Uterus (tissue), 3 donors: ENCODE measurements at regions not wholly inside any gene's neighbourhood (a gene's known extent, or its start where the extent isn't known, plus 50 kb on each side); places are given as distances from the start of the nearest gene placed in this dataset.

Experiments used
- DNase-seq, 2 donors: peaks; one replicate each; pipeline ENCODE4 v3.0.0-alpha.2; 2019 to 2020
- H3K27ac ChIP-seq, 2 donors: fragments of 200-600 bp; sonication (generic); 1 replicate in 1 of 2; 2 replicates in 1 of 2; pipeline ENCODE4 v1.5.1; 2016 to 2018
- H3K27me3 ChIP-seq, 2 donors: fragments of 200-600 bp; sonication (generic); one replicate each; pipeline ENCODE4 v1.5.1; 2018 to 2019; ENCODE audit warnings: control low read depth in 1 of 2
- H3K36me3 ChIP-seq, 2 donors: fragments of 200-600 bp; sonication (generic); one replicate each; pipeline ENCODE4 v1.5.1; 2019; ENCODE audit warnings: control low read depth in 1 of 2
- H3K4me1 ChIP-seq, 2 donors: fragments of 200-600 bp; sonication (generic); one replicate each; pipeline ENCODE4 v1.5.1; 2018 to 2019; ENCODE audit warnings: control low read depth in 1 of 2
- H3K4me3 ChIP-seq, 2 donors: fragments of 200-600 bp; sonication (generic); 1 replicate in 1 of 2; 2 replicates in 1 of 2; pipeline ENCODE4 v1.5.1; 2018 to 2019; ENCODE audit warnings: mild to moderate bottlenecking in 1 of 2
- H3K9me3 ChIP-seq, 2 donors: fragments of 200-600 bp; sonication (generic); one replicate each; pipeline ENCODE4 v1.5.1; 2019; ENCODE audit warnings: control low read depth in 1 of 2
- CTCF ChIP-seq, 4 experiments: fragments of 200-600 bp in 2 of 4; fragments of 450-650 bp in 2 of 4; sonication (generic) in 2 of 4; IDR thresholded peaks; one replicate each; pipeline ENCODE4 v1.5.1; 2016 to 2019; ENCODE audit warnings: antibody characterized with exemption in 4 of 4, mild to moderate bottlenecking in 2 of 4, moderate library complexity in 1 of 4
- POLR2A ChIP-seq, 2 donors: fragments of 450-650 bp; IDR thresholded peaks; one replicate each; pipeline ENCODE4 v1.6.1; 2016; ENCODE audit warnings: antibody characterized with exemption in 2 of 2, mild to moderate bottlenecking in 1 of 2, moderate library complexity in 1 of 2
- intact Hi-C: fragments of 100-400 bp; cut with DNase I; formaldehyde crosslinking; loops from one replicate; pipeline ENCODE4 v1.15.1; 2023; ENCODE audit warnings: low total_unique reads
- donor health status: DM: yes; HTN: yes; CAD: no.

- peak overlapping the region in 1 of 2 donors; percentile 50 for H3K27ac ChIP-seq
- H3K4me3 ChIP-seq = no peak overlapping the region
Measured at GRCh38 chr2:71934595-71935261, 212.9 kb downstream of the CYP26B1 start.

GRCh38 chr2:71934320-71934593 is 213.4 kb downstream of the CYP26B1 start:
- peaks cover 0 to 10% of the 10 kb centered on the region in 2 donors for H3K4me1 ChIP-seq
- H3K27ac ChIP-seq = no peak overlapping the region
- H3K4me3 ChIP-seq = no peak overlapping the region
- intact Hi-C loops = no loop called here
- no peaks in the 10 kb centered on the region for H3K9me3 ChIP-seq
- no peaks in the 10 kb centered on the region for H3K27me3 ChIP-seq
- TF ChIP-seq CTCF (IDR thresholded peaks at IDR 0.05) (no peak), POLR2A (IDR thresholded peaks at IDR 0.05) (no peak)
- no peak for DNase-seq
- no peaks in the 10 kb centered on the region for H3K36me3 ChIP-seq

More at GRCh38 chr2:71934595-71935261, 212.9 kb downstream of the CYP26B1 start:
- no peaks in the 10 kb centered on the region for H3K27me3 ChIP-seq
- intact Hi-C loops = no loop called here
- DNase-seq = peak; percentile 56 to 72
- H3K9me3 ChIP-seq = no peaks in the 10 kb centered on the region
- no peaks in the 10 kb centered on the region for H3K36me3 ChIP-seq
- TF ChIP-seq POLR2A (IDR thresholded peaks at IDR 0.05) (no peak), CTCF (IDR thresholded peaks at IDR 0.05) (no peak)
- peaks cover 0 to 14% of the 10 kb centered on the region in 2 donors for H3K4me1 ChIP-seq

- Histone ChIP-seq H3K27ac (no peak overlapping the region), H3K36me3 (no peaks in the 10 kb centered on the region), H3K4me1 (peaks cover 0 to 10% of the 10 kb centered on the region in 2 donors), H3K9me3 (no peaks in the 10 kb centered on the region), H3K27me3 (no peaks in the 10 kb centered on the region), H3K4me3 (no peak overlapping the region)
- intact Hi-C loops = no loop called here
- no peak for TF ChIP-seq POLR2A (IDR thresholded peaks at IDR 0.05)
- TF ChIP-seq CTCF (IDR thresholded peaks at IDR 0.05) = no peak
- DNase-seq = no peak
Measured at GRCh38 chr2:71933467-71934319, 214.0 kb downstream of the CYP26B1 start.

DNA sequence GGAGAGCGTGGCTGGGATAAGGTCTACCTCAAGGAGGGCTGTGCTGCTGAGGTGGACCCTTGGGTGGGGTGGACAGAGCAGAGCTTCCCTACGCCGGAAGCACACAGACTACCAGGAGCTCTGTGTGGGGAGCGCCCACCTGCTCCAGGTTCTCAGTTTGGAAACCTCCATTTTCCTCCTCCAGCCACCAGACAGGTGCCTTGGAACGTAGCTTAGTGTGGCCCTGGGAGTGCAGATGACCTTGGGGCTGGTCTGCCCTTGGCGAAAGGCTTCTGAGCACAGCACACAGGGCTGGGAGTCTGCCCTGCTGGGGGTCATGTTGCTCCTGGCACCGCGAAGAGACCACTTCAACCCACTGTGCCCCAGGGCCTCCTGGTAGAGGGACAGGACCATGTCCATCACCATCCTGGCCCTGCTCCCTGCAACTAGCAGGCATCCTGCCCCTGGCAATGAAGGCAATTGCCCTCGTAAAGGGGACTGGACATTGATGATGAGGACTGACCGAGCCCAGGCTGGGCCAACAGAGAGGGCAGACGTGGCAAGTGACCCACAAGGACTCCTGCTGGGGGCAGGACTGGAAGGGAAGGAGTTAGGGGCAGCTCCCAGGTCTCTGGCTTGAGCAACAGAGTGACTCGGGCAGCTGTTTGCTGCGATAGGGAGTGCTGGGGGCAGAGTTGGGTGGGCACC is 214.7 kb downstream of the CYP26B1 start:
- intact Hi-C loops = no loop called here
- no peaks in the 10 kb centered on the region for H3K9me3 ChIP-seq
- no peak overlapping the region for H3K4me3 ChIP-seq
- H3K36me3 ChIP-seq = no peaks in the 10 kb centered on the region
- no peak overlapping the region for H3K27ac ChIP-seq
- H3K4me1 ChIP-seq = peaks cover 0 to 10% of the 10 kb centered on the region in 2 donors
- no peak for TF ChIP-seq POLR2A (IDR thresholded peaks at IDR 0.05)
- TF ChIP-seq CTCF (IDR thresholded peaks at IDR 0.05) = no peak
- no peaks in the 10 kb centered on the region for H3K27me3 ChIP-seq
- no peak for DNase-seq
